H9 (cell line): ENCODE measurements at regions not wholly inside any gene's neighbourhood (a gene's known extent, or its start where the extent isn't known, plus 50 kb on each side); places are given as distances from the start of the nearest gene placed in this dataset.

Experiments used
- DNase-seq: peaks from one replicate; pipeline ENCODE4 v3.0.0-alpha.2; 2017
- H2AFZ ChIP-seq: one replicate; pipeline ENCODE4 v1.6.1; 2013; ENCODE audit warnings: mild to moderate bottlenecking, low read length, control low read depth, moderate library complexity
- H2AK5ac ChIP-seq: 2 replicates; pipeline ENCODE4 v1.6.1; 2013; ENCODE audit warnings: low read length, control low read depth, mixed read lengths; ENCODE audit not compliant: insufficient read length
- H2BK120ac ChIP-seq: one replicate; pipeline ENCODE4 v1.6.1; 2013; ENCODE audit warnings: low read depth, mild to moderate bottlenecking, low read length, control low read depth, inconsistent platforms; ENCODE audit not compliant: poor library complexity, severe bottlenecking
- H2BK12ac ChIP-seq: 2 replicates; pipeline ENCODE4 v1.6.1; 2013; ENCODE audit warnings: low read length, control low read depth, mixed read lengths, low read depth; ENCODE audit not compliant: insufficient read length
- H2BK15ac ChIP-seq: 2 replicates; pipeline ENCODE4 v1.6.1; 2013; ENCODE audit warnings: low read depth, low read length, control low read depth
- H2BK20ac ChIP-seq: one replicate; pipeline ENCODE4 v1.6.1; 2013; ENCODE audit warnings: low read depth, mild to moderate bottlenecking, low read length, control low read depth, inconsistent platforms; ENCODE audit not compliant: poor library complexity, severe bottlenecking
- H2BK5ac ChIP-seq: 2 replicates; pipeline ENCODE4 v1.6.1; 2013; ENCODE audit warnings: low read length, control low read depth, mixed read lengths; ENCODE audit not compliant: insufficient read length
- H3K14ac ChIP-seq: 2 replicates; pipeline ENCODE4 v1.6.1; 2013; ENCODE audit warnings: low read length, control low read depth; ENCODE audit not compliant: insufficient read depth
- H3K18ac ChIP-seq: 2 replicates; pipeline ENCODE4 v1.6.1; 2013; ENCODE audit warnings: low read depth, mild to moderate bottlenecking, mixed read lengths, low read length, control low read depth; ENCODE audit not compliant: insufficient read length
- H3K23ac ChIP-seq: 2 replicates; pipeline ENCODE4 v1.6.1; 2013; ENCODE audit warnings: low read length, control low read depth, mixed read lengths, low read depth; ENCODE audit not compliant: insufficient read length
- H3K23me2 ChIP-seq: 2 replicates; pipeline ENCODE4 v1.6.1; 2013; ENCODE audit warnings: low read depth, mild to moderate bottlenecking, mixed read lengths, low read length, control low read depth; ENCODE audit not compliant: insufficient read length, poor library complexity, severe bottlenecking
- H3K27ac ChIP-seq: 2 replicates; pipeline ENCODE4 v1.5.1; 2013; ENCODE audit warnings: low read length, control low read depth, mixed read lengths, low read depth; ENCODE audit not compliant: insufficient read length
- H3K27me3 ChIP-seq: 2 replicates; pipeline ENCODE4 v1.6.1; 2013; ENCODE audit warnings: low read length, control low read depth, inconsistent platforms; ENCODE audit not compliant: insufficient read depth
- H3K4ac ChIP-seq: 2 replicates; pipeline ENCODE4 v1.6.1; 2013; ENCODE audit warnings: low read depth, mild to moderate bottlenecking, control low read depth, inconsistent platforms, low read length, moderate library complexity
- H3K4me1 ChIP-seq: 2 replicates; pipeline ENCODE4 v1.6.1; 2013; ENCODE audit warnings: low read length, control low read depth, inconsistent platforms; ENCODE audit not compliant: insufficient read depth
- H3K4me2 ChIP-seq: 2 replicates; pipeline ENCODE4 v1.6.1; 2013; ENCODE audit warnings: low read length, control low read depth, mixed read lengths; ENCODE audit not compliant: insufficient read length, insufficient read depth
- H3K56ac ChIP-seq: 2 replicates; pipeline ENCODE4 v1.6.1; 2013; ENCODE audit warnings: low read depth, mild to moderate bottlenecking, mixed read lengths, low read length, control low read depth; ENCODE audit not compliant: insufficient read length
- H3K79me1 ChIP-seq: 2 replicates; pipeline ENCODE4 v1.6.1; 2013; ENCODE audit warnings: low read depth, mild to moderate bottlenecking, moderate library complexity, low read length, control low read depth, inconsistent platforms; ENCODE audit not compliant: insufficient read depth, poor library complexity, severe bottlenecking
- H3K79me2 ChIP-seq: 2 replicates; pipeline ENCODE4 v1.6.1; 2013; ENCODE audit warnings: low read length, control low read depth, inconsistent platforms; ENCODE audit not compliant: insufficient read depth
- H3K9ac ChIP-seq: 2 replicates; pipeline ENCODE4 v1.6.1; 2013; ENCODE audit warnings: low read length, control low read depth, mixed read lengths; ENCODE audit not compliant: insufficient read length; ENCODE audit errors: extremely low read depth
- H3K9me3 ChIP-seq: one replicate; pipeline ENCODE4 v1.6.1; 2013; ENCODE audit warnings: low read depth, low read length, inconsistent platforms; ENCODE audit not compliant: control insufficient read depth
- H3T11ph ChIP-seq: one replicate; pipeline ENCODE4 v1.6.1; 2013; ENCODE audit warnings: mild to moderate bottlenecking, low read length, control low read depth, inconsistent platforms
- H4K20me1 ChIP-seq: one replicate; pipeline ENCODE4 v1.6.1; 2013; ENCODE audit not compliant: control insufficient read depth, insufficient read length, insufficient read depth
- H4K5ac ChIP-seq: 2 replicates; pipeline ENCODE4 v1.6.1; 2013; ENCODE audit warnings: low read depth, mild to moderate bottlenecking, mixed read lengths, low read length, control low read depth; ENCODE audit not compliant: insufficient read length
- H4K8ac ChIP-seq: replicated peaks from 2 replicates; pipeline ENCODE4 v1.6.1; 2013; ENCODE audit warnings: low read length, control low read depth, mixed read lengths, low read depth; ENCODE audit not compliant: insufficient read length
- H4K91ac ChIP-seq: 2 replicates; pipeline ENCODE4 v1.6.1; 2013; ENCODE audit warnings: low read depth, mild to moderate bottlenecking, moderate library complexity, mixed read lengths, low read length, control low read depth; ENCODE audit not compliant: insufficient read length
- H3K27ac Mint-ChIP-seq, 3 experiments: 2 replicates in 2 of 3; 3 replicates in 1 of 3; pipeline ENCODE4 v1.8.0; 2020 to 2021; ENCODE audit warnings: mixed read lengths in 3 of 3, mild to moderate bottlenecking in 1 of 3, moderate library complexity in 1 of 3
- H3K27me3 Mint-ChIP-seq: 2 replicates; pipeline ENCODE4 v1.8.0; 2021; ENCODE audit warnings: low read depth, mild to moderate bottlenecking, moderate library complexity, mixed read lengths
- H3K36me3 Mint-ChIP-seq, 3 experiments: 2 replicates in 2 of 3; 3 replicates in 1 of 3; pipeline ENCODE4 v1.8.0; 2020 to 2021; ENCODE audit warnings: low read depth in 3 of 3, mixed read lengths in 3 of 3; ENCODE audit not compliant: insufficient read depth in 1 of 3
- H3K4me1 Mint-ChIP-seq, 2 experiments: 2 replicates each; pipeline ENCODE4 v1.8.0; 2020; ENCODE audit warnings: mixed read lengths in 2 of 2
- H3K4me3 Mint-ChIP-seq, 2 experiments: 2 replicates in 1 of 2; 3 replicates in 1 of 2; pipeline ENCODE4 v1.8.0; 2020 to 2021; ENCODE audit warnings: mild to moderate bottlenecking in 2 of 2, mixed read lengths in 2 of 2, moderate library complexity in 1 of 2
- H3K9me3 Mint-ChIP-seq, 2 experiments: 2 replicates in 1 of 2; 3 replicates in 1 of 2; pipeline ENCODE4 v1.8.0; 2020; ENCODE audit warnings: mild to moderate bottlenecking in 2 of 2, mixed read lengths in 2 of 2, moderate library complexity in 1 of 2
- CTCF ChIP-seq: fragments of 200-600 bp; sonication (generic); conservative IDR thresholded peaks from 3 replicates; pipeline ENCODE4 v1.8.0; 2021; ENCODE audit warnings: antibody characterized with exemption, mild to moderate bottlenecking
- WGBS: extraction: QIAGEN DNeasy Blood & Tissue Kit; methylation state at CpG from one replicate; pipeline ENCODE4 v1.1.7; 2013; ENCODE audit warnings: missing lambda C conversion rate, low lambda C conversion rate, mixed read lengths; ENCODE audit not compliant: insufficient read length; ENCODE audit errors: extremely low coverage; 5-methylcytosine and 5-hydroxymethylcytosine counted together

- H3K27me3 Mint-ChIP-seq = no peaks in the 10 kb centered on the region
- no peak overlapping the region for H3K27ac ChIP-seq
- H3K23ac ChIP-seq = no peak overlapping the region
- H3K14ac ChIP-seq = no peak overlapping the region
- no peak overlapping the region for H4K5ac ChIP-seq
- no CpG with 5 or more reads among the region's 5 CpGs for WGBS
- no peak overlapping the region for H2AK5ac ChIP-seq
- H3K4me2 ChIP-seq = no peak overlapping the region
- H3K27me3 ChIP-seq = no peaks in the 10 kb centered on the region
- H3K9ac ChIP-seq = no peak overlapping the region
- no peak overlapping the region for H3T11ph ChIP-seq
- no peak overlapping the region for H3K18ac ChIP-seq
- no peak overlapping the region for H4K91ac ChIP-seq
- peak; percentile 88 for DNase-seq
- peaks cover 7 to 26% (median 7%) of the 10 kb centered on the region in 3 experiments; a peak in 6 of 7 replicates for H3K36me3 Mint-ChIP-seq
- H3K4me1 Mint-ChIP-seq = peaks cover 2 to 3% of the 10 kb centered on the region in 2 experiments; a peak in 3 of 4 replicates
- H3K79me1 ChIP-seq = no peaks in the 10 kb centered on the region
- no peak overlapping the region for H2BK5ac ChIP-seq
- peaks cover 16 to 20% of the 10 kb centered on the region in 2 experiments; a peak in 4 of 5 replicates for H3K9me3 Mint-ChIP-seq
- no peak overlapping the region for H4K8ac ChIP-seq
- H3K4me1 ChIP-seq = no peaks in the 10 kb centered on the region
- H3K9me3 ChIP-seq = no peaks in the 10 kb centered on the region
- no peak overlapping the region for H2BK20ac ChIP-seq
- no peak overlapping the region for H3K4me3 Mint-ChIP-seq
- TF ChIP-seq CTCF = peak; percentile 80
- no peaks in the 10 kb centered on the region for H3K23me2 ChIP-seq
- no peak overlapping the region for H2AFZ ChIP-seq
- no peak overlapping the region for H2BK12ac ChIP-seq
- H4K20me1 ChIP-seq = no peaks in the 10 kb centered on the region
- H3K56ac ChIP-seq = no peak overlapping the region
- no peak overlapping the region for H2BK120ac ChIP-seq
- H3K4ac ChIP-seq = no peak overlapping the region
- H3K79me2 ChIP-seq = no peaks in the 10 kb centered on the region
- H2BK15ac ChIP-seq = no peak overlapping the region
- H3K27ac Mint-ChIP-seq = no peak overlapping the region
Measured at GRCh38 chr9:23088932-23089364, 642.3 kb downstream of the DMRTA1 start.
